HepG2 (cell line): ENCODE measurements at regions not wholly inside any gene's neighbourhood (a gene's known extent, or its start where the extent isn't known, plus 50 kb on each side); places are given as distances from the start of the nearest gene placed in this dataset.

Experiments used
- ATAC-seq: fragments of 200-7000 bp; cut with Tn5 transposase; 3 replicates; pipeline ENCODE4 v1.9.1; 2020; ENCODE audit warnings: mild to moderate bottlenecking, moderate library complexity
- BruUV-seq: library from RNA; stranded (reverse); fragments of 400-500 nt; replicated peaks from 2 replicates; lab custom pipeline; 2021; lab: Mats Ljungman, UMichigan
- CTCF ChIA-PET: fragments of 300-600 bp; formaldehyde crosslinking; extraction: SDS; loops from one replicate; lab custom pipeline; 2021; ENCODE audit warnings: low total read pairs, inconsistent platforms, low intra/inter-chr PET ratio; lab: Yijun Ruan, JAX
- POLR2A ChIA-PET: fragments of 350-600 bp; sonication (Branson Sonifier 250); formaldehyde crosslinking; loops from one replicate; lab custom pipeline; 2020; ENCODE audit warnings: antibody characterized with exemption, inconsistent platforms; lab: Yijun Ruan, JAX
- DNase-seq: peaks from one replicate; pipeline ENCODE4 v3.0.0-alpha.2; 2015; ENCODE audit warnings: low spot score
- FAIRE-seq: peaks from 3 replicates; lab custom pipeline; 2011; peaks lifted over from hg19 to GRCh38; lab: Jason Lieb, UNC
- H2AFZ ChIP-seq: one replicate; pipeline ENCODE4 v1.6.1; 2011; ENCODE audit warnings: low read length, inconsistent platforms
- H3K27ac ChIP-seq: fragments of 300-600 bp; 3 replicates; pipeline ENCODE4 v1.8.0; 2011; ENCODE audit warnings: mixed run types, mild to moderate bottlenecking, mixed read lengths, low read length, inconsistent platforms; ENCODE audit not compliant: insufficient read depth; ENCODE audit errors: extremely low read length
- H3K27me3 ChIP-seq, 2 experiments: fragments of 200-600 bp in 1 of 2; 2 replicates in 1 of 2; 3 replicates in 1 of 2; pipeline versions ENCODE4 v1.6.0 to v1.8.0; 2011; ENCODE audit warnings: low read length in 2 of 2, mild to moderate bottlenecking in 2 of 2, moderate library complexity in 2 of 2, inconsistent platforms in 1 of 2; ENCODE audit not compliant: insufficient read depth in 2 of 2, control insufficient read depth in 1 of 2
- H3K36me3 ChIP-seq, 2 experiments: fragments of 200-600 bp in 1 of 2; replicated peaks in 1 of 2; 2 replicates in 1 of 2; 3 replicates in 1 of 2; pipeline versions ENCODE4 v1.5.1 to v1.8.0; 2011; ENCODE audit warnings: low read length in 2 of 2, inconsistent platforms in 1 of 2; ENCODE audit not compliant: insufficient read depth in 2 of 2, control insufficient read depth in 1 of 2
- H3K4me1 ChIP-seq: 2 replicates; pipeline ENCODE4 v1.5.1; 2012; ENCODE audit warnings: low read length, inconsistent platforms; ENCODE audit not compliant: insufficient read depth
- H3K4me2 ChIP-seq: 2 replicates; pipeline ENCODE4 v1.6.0; 2011; ENCODE audit warnings: low read depth, low read length, inconsistent platforms
- H3K4me3 ChIP-seq, 3 experiments: fragments of 200-600 bp in 1 of 3; sonication (generic), shearing (Covaris generic) in 1 of 3; replicated peaks in 1 of 3; 2 replicates each; pipeline ENCODE4 v1.5.1; 2011 to 2016; ENCODE audit warnings: low read length in 3 of 3, inconsistent platforms in 2 of 3, low read depth in 2 of 3, mild to moderate bottlenecking in 2 of 3, control low read depth in 1 of 3, mixed read lengths in 1 of 3; ENCODE audit not compliant: insufficient read depth in 1 of 3
- H3K79me2 ChIP-seq: one replicate; pipeline ENCODE4 v1.6.1; 2011; ENCODE audit warnings: low read length, inconsistent platforms; ENCODE audit not compliant: insufficient read depth
- H3K9ac ChIP-seq: 2 replicates; pipeline ENCODE4 v1.6.0; 2011; ENCODE audit warnings: mild to moderate bottlenecking, low read depth, low read length, inconsistent platforms; ENCODE audit not compliant: insufficient read depth
- H3K9me3 ChIP-seq: 2 replicates; pipeline ENCODE4 v1.5.1; 2012; ENCODE audit warnings: mild to moderate bottlenecking, low read length
- H4K20me1 ChIP-seq: 2 replicates; pipeline ENCODE4 v1.6.0; 2011; ENCODE audit warnings: inconsistent platforms, mild to moderate bottlenecking, low read length, moderate library complexity; ENCODE audit not compliant: insufficient read depth
- AFF4 ChIP-seq: sonication (generic); formaldehyde crosslinking; IDR thresholded peaks from 2 replicates; pipeline ENCODE4 v1.4.0; 2020; ENCODE audit warnings: missing genetic modification reagents
- BRCA1 ChIP-seq: sonication (generic); formaldehyde crosslinking; IDR thresholded peaks from 2 replicates; pipeline ENCODE4 v1.4.0; 2020; ENCODE audit warnings: missing genetic modification reagents
- HCFC1 ChIP-seq: fragments of 150-350 bp; IDR thresholded peaks from 2 replicates; pipeline ENCODE4 v1.6.1; 2014; ENCODE audit warnings: low read depth, low read length
- PRPF4 ChIP-seq: fragments of 200-400 bp; formaldehyde crosslinking; IDR thresholded peaks from 2 replicates; pipeline ENCODE4 v1.6.1; 2016; ENCODE audit warnings: low read length, low read depth; ENCODE audit not compliant: poor library complexity, severe bottlenecking
- RXRA ChIP-seq: sonication (generic); formaldehyde crosslinking; IDR thresholded peaks from 2 replicates; pipeline ENCODE4 v1.5.1; 2020; ENCODE audit warnings: missing genetic modification reagents
- SP2 ChIP-seq: sonication (generic); formaldehyde crosslinking; IDR thresholded peaks from 2 replicates; pipeline ENCODE4 v1.5.1; 2020; ENCODE audit warnings: mild to moderate bottlenecking, missing genetic modification reagents
- ZKSCAN1 ChIP-seq: fragments of 150-350 bp; IDR thresholded peaks from 2 replicates; pipeline ENCODE4 v1.6.1; 2014; ENCODE audit warnings: low read length
- ZNF10 ChIP-seq: sonication (generic); formaldehyde crosslinking; IDR thresholded peaks from 2 replicates; pipeline ENCODE4 v1.4.0; 2020; ENCODE audit warnings: mild to moderate bottlenecking, low read depth, missing genetic modification reagents, borderline replicate concordance
- ZNF160 ChIP-seq: sonication (generic); formaldehyde crosslinking; IDR thresholded peaks from 2 replicates; pipeline ENCODE4 v1.8.0; 2022; ENCODE audit warnings: mild to moderate bottlenecking, inconsistent platforms, missing genetic modification reagents
- ZNF431 ChIP-seq: sonication (generic); formaldehyde crosslinking; IDR thresholded peaks from 2 replicates; pipeline ENCODE4 v1.9.0; 2022; ENCODE audit warnings: missing genetic modification reagents, low read depth, mild to moderate bottlenecking, borderline replicate concordance
- ZNF670 ChIP-seq: sonication (generic); formaldehyde crosslinking; IDR thresholded peaks from 2 replicates; pipeline ENCODE4 v1.8.0; 2022; ENCODE audit warnings: mild to moderate bottlenecking, missing genetic modification reagents, borderline replicate concordance
- ZNF777 ChIP-seq: sonication (generic); formaldehyde crosslinking; IDR thresholded peaks from 2 replicates; pipeline ENCODE4 v1.4.0; 2020; ENCODE audit warnings: missing genetic modification reagents
- ZNF782 ChIP-seq: sonication (generic); formaldehyde crosslinking; IDR thresholded peaks from 2 replicates; pipeline ENCODE4 v1.4.0; 2020; ENCODE audit warnings: missing genetic modification reagents, mild to moderate bottlenecking, borderline replicate concordance
- ZNF790 ChIP-seq: sonication (generic); formaldehyde crosslinking; IDR thresholded peaks from 2 replicates; pipeline ENCODE4 v1.8.0; 2022; ENCODE audit warnings: missing genetic modification reagents, mild to moderate bottlenecking, borderline replicate concordance
- WGBS: methylation state at CpG from one replicate; pipeline ENCODE4 v1.1.6; 2017; ENCODE audit warnings: low lambda C conversion rate; 5-methylcytosine and 5-hydroxymethylcytosine counted together
- in situ Hi-C: cut with HindIII; loops from 2 replicates; pipeline ENCODE4 v1.10.0; 2017; ENCODE audit warnings: low pct_unique_long_range_greater_than_20kb; ENCODE audit not compliant: extremely low pct_ligation_motif_present
- intact Hi-C: fragments of 100-400 bp; cut with micrococcal nuclease; formaldehyde crosslinking; loops from one replicate; pipeline ENCODE4 v1.10.0; 2022; ENCODE audit not compliant: unreplicated experiment
- TF ChIP-seq, protein P1 (sequence below): sonication (generic); formaldehyde crosslinking; IDR thresholded peaks from 2 replicates; pipeline ENCODE4 v1.5.0; 2020; ENCODE audit warnings: missing genetic modification reagents

DNA sequence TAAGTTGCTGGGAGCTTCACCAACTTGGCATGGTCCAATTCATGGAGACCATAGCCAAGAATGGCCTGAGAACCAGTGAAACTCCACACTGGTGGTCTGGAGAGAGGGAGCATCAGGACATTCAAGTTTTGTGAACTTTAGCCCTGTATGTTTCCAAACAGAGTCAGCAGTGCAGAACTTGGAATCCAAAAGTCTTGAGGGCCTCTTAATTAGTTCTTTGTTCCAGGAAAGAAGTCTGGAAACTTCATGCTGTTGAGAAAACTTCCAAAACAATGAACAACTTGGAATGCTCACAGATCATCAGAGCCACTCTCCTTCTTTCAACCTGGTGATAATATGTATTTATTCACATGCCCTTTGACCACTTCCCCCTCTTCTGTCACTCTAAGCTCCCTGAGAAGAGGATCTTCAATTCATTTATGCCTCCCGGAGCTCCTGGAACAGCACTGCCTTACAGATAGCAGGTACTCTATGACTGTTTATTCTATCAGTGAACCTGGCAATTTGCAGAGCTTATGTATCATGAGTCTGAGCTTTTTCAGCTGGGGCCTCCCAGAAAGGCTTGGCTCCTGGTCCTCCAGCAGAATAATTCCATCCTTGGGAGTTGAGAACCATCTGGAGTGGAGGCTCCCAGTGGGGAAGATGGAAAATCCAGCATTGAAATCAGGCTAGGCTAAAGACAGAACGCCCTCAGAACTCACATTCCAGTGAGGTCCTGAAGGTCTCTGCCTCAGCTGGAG, 191.4 kb downstream of the KTN1 start:
- Histone ChIP-seq H3K36me3 (no peaks in the 10 kb centered on the region), H3K9me3 (no peaks in the 10 kb centered on the region), H3K4me1 (peaks cover 11% of the 10 kb centered on the region), H3K27me3 (no peaks in the 10 kb centered on the region; a peak in 1 of 5 replicates), H4K20me1 (no peaks in the 10 kb centered on the region), H3K27ac (no peak overlapping the region), H3K4me2 (no peak overlapping the region), H3K9ac (no peak overlapping the region), H2AFZ (no peak overlapping the region), H3K79me2 (no peaks in the 10 kb centered on the region), H3K4me3 (no peak overlapping the region)
- WGBS = 5% methylated on average over 2 of the region's 2 CpGs
- TF ChIP-seq ZNF431 (no peak), ZNF160 (CRISPR knock-in tag) (no peak), ZNF790 (CRISPR knock-in tag) (no peak)
- DNase-seq (no peak), FAIRE-seq (no peak), ATAC-seq (no peak)
- ChIA-PET CTCF (no interaction called here), POLR2A (no interaction called here)
- in situ Hi-C loops (no loop called here), intact Hi-C loops (no loop called here)
- no TSS peak for BruUV-seq

GRCh38 chr14:55772486-55772885, 192.5 kb downstream of the KTN1 start:
- no peak for ATAC-seq
- Histone ChIP-seq H3K4me3 (no peak overlapping the region), H3K79me2 (no peaks in the 10 kb centered on the region), H3K36me3 (no peaks in the 10 kb centered on the region), H3K4me1 (peaks cover 11% of the 10 kb centered on the region), H3K9me3 (no peaks in the 10 kb centered on the region), H3K4me2 (no peak overlapping the region), H3K27ac (no peak overlapping the region), H2AFZ (no peak overlapping the region), H3K27me3 (no peaks in the 10 kb centered on the region; a peak in 1 of 5 replicates), H3K9ac (no peak overlapping the region), H4K20me1 (no peaks in the 10 kb centered on the region)
- BruUV-seq = no TSS peak
- no peak for FAIRE-seq
- DNase-seq = no peak
- CTCF ChIA-PET = no interaction called here
- in situ Hi-C loops = no loop called here
- intact Hi-C loops = no loop called here
- WGBS = 18% methylated on average over 1 of the region's 1 CpG
- POLR2A ChIA-PET = no interaction called here
- TF ChIP-seq, protein P1, sequence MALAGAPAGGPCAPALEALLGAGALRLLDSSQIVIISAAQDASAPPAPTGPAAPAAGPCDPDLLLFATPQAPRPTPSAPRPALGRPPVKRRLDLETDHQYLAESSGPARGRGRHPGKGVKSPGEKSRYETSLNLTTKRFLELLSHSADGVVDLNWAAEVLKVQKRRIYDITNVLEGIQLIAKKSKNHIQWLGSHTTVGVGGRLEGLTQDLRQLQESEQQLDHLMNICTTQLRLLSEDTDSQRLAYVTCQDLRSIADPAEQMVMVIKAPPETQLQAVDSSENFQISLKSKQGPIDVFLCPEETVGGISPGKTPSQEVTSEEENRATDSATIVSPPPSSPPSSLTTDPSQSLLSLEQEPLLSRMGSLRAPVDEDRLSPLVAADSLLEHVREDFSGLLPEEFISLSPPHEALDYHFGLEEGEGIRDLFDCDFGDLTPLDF = no peak
- TF ChIP-seq SP2 (CRISPR knock-in tag) = no peak
- no peak for TF ChIP-seq RXRA (CRISPR knock-in tag)
- TF ChIP-seq PRPF4 = no peak
- no peak for TF ChIP-seq BRCA1 (CRISPR knock-in tag)
- TF ChIP-seq HCFC1 = no peak
- TF ChIP-seq AFF4 (CRISPR knock-in tag) = no peak
- TF ChIP-seq ZNF10 (CRISPR knock-in tag) = no peak
- no peak for TF ChIP-seq ZNF782
- no peak for TF ChIP-seq ZKSCAN1
- no peak for TF ChIP-seq ZNF777
- TF ChIP-seq ZNF670 = no peak
